Neural cell (in vitro differentiated cells): ENCODE measurements at regions not wholly inside any gene's neighbourhood (a gene's known extent, or its start where the extent isn't known, plus 50 kb on each side); places are given as distances from the start of the nearest gene placed in this dataset.

Experiments used
- CTCF ChIP-seq: fragments of 450-650 bp; IDR thresholded peaks from 2 replicates; pipeline ENCODE4 v1.5.1; 2014; ENCODE audit warnings: antibody characterized with exemption, mild to moderate bottlenecking, moderate library complexity; ENCODE audit not compliant: poor library complexity, severe bottlenecking
- EZH2 ChIP-seq: fragments of 200-600, 300-800 bp; shearing (Covaris generic), sonication (generic); IDR thresholded peaks from 2 replicates; pipeline ENCODE4 v1.6.1; 2014; ENCODE audit warnings: antibody characterized with exemption, low read length, borderline replicate concordance, mild to moderate bottlenecking; ENCODE audit not compliant: insufficient read depth, poor library complexity, severe bottlenecking
- MXI1 ChIP-seq: fragments of 450-650 bp; conservative IDR thresholded peaks from 2 replicates; pipeline ENCODE4 v1.6.1; 2014; ENCODE audit warnings: antibody characterized with exemption, mild to moderate bottlenecking; ENCODE audit not compliant: poor library complexity, severe bottlenecking
- POLR2AphosphoS5 ChIP-seq: IDR thresholded peaks from 2 replicates; pipeline ENCODE4 v1.6.1; 2012
- RAD21 ChIP-seq: fragments of 450-650 bp; conservative IDR thresholded peaks from 2 replicates; pipeline ENCODE4 v1.6.1; 2014; ENCODE audit warnings: antibody characterized with exemption, mild to moderate bottlenecking, moderate library complexity
- REST ChIP-seq: IDR thresholded peaks from 2 replicates; pipeline ENCODE4 v1.6.1; 2012; ENCODE audit warnings: borderline replicate concordance
- SMC3 ChIP-seq: fragments of 450-650 bp; conservative IDR thresholded peaks from 2 replicates; pipeline ENCODE4 v1.6.1; 2014; ENCODE audit warnings: antibody characterized with exemption, mild to moderate bottlenecking, moderate library complexity; ENCODE audit not compliant: poor library complexity
- TAF1 ChIP-seq: IDR thresholded peaks from 2 replicates; pipeline ENCODE4 v1.6.1; 2012; ENCODE audit warnings: low read depth

GRCh38 chr18:44597797-44598196 is 82.9 kb upstream of the SETBP1 start:
- TF ChIP-seq EZH2 = no peak
- TF ChIP-seq CTCF = no peak
- TF ChIP-seq TAF1 = no peak
- no peak for TF ChIP-seq SMC3
- TF ChIP-seq MXI1 = no peak
- no peak for TF ChIP-seq REST
- TF ChIP-seq POLR2AphosphoS5 = no peak
- TF ChIP-seq RAD21 = no peak
